Ishikawa (cell line): ENCODE measurements at regions not wholly inside any gene's neighbourhood (a gene's known extent, or its start where the extent isn't known, plus 50 kb on each side); places are given as distances from the start of the nearest gene placed in this dataset.

Source experiments
- CEBPB ChIP-seq: IDR thresholded peaks from 2 replicates; pipeline ENCODE4 v1.6.1; 2012
- CREB1 ChIP-seq: IDR thresholded peaks from 2 replicates; pipeline ENCODE4 v1.6.1; 2012; ENCODE audit warnings: low read depth
- EGR1 ChIP-seq: IDR thresholded peaks from 2 replicates; pipeline ENCODE4 v1.6.1; 2012
- EP300 ChIP-seq: IDR thresholded peaks from 2 replicates; pipeline ENCODE4 v1.6.1; 2012; ENCODE audit warnings: borderline replicate concordance
- FOXM1 ChIP-seq: IDR thresholded peaks from 2 replicates; pipeline ENCODE4 v1.6.1; 2012; ENCODE audit warnings: low read depth, borderline replicate concordance
- MAX ChIP-seq: IDR thresholded peaks from 2 replicates; pipeline ENCODE4 v1.6.1; 2012
- RAD21 ChIP-seq: IDR thresholded peaks from 2 replicates; pipeline ENCODE4 v1.6.1; 2012; ENCODE audit warnings: low read depth
- REST ChIP-seq: IDR thresholded peaks from 2 replicates; pipeline ENCODE4 v1.6.1; 2012; ENCODE audit warnings: low read depth, mild to moderate bottlenecking
- TAF1 ChIP-seq: IDR thresholded peaks from 2 replicates; pipeline ENCODE4 v1.6.1; 2012; ENCODE audit warnings: low read depth, mild to moderate bottlenecking
- TEAD4 ChIP-seq: IDR thresholded peaks from 2 replicates; pipeline ENCODE4 v1.6.1; 2012
- YY1 ChIP-seq: IDR thresholded peaks from 2 replicates; pipeline ENCODE4 v1.6.1; 2012; ENCODE audit warnings: low read depth
- ZBTB7A ChIP-seq: IDR thresholded peaks from 2 replicates; pipeline ENCODE4 v1.6.1; 2012; ENCODE audit warnings: low read depth
- TF ChIP-seq, protein P1 (sequence below): IDR thresholded peaks from 2 replicates; pipeline ENCODE4 v1.6.1; 2012

- TF ChIP-seq TEAD4 = no peak
- no peak for TF ChIP-seq CREB1
- no peak for TF ChIP-seq REST
- no peak for TF ChIP-seq MAX
- TF ChIP-seq TAF1 = no peak
- TF ChIP-seq, protein P1, sequence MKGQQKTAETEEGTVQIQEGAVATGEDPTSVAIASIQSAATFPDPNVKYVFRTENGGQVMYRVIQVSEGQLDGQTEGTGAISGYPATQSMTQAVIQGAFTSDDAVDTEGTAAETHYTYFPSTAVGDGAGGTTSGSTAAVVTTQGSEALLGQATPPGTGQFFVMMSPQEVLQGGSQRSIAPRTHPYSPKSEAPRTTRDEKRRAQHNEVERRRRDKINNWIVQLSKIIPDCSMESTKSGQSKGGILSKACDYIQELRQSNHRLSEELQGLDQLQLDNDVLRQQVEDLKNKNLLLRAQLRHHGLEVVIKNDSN = no peak
- no peak for TF ChIP-seq EGR1
- TF ChIP-seq RAD21 = no peak
- no peak for TF ChIP-seq EP300
- no peak for TF ChIP-seq CEBPB
- TF ChIP-seq FOXM1 = no peak
- TF ChIP-seq YY1 = no peak
- no peak for TF ChIP-seq ZBTB7A
These were observed 55.7 kb upstream of the SPDL1 start for GRCh38 chr5:169527863-169528262.
